Activated T-helper 2 cell treated with anti-CD3 and anti-CD28 coated beads, Interferon-gamma antibody, Interleukin-2, Interleukin-4, amounts not matched to agents 10 μg/mL and 5 μg/mL and 100 μg/mL, durations not matched to agents 14 hours and 24 hours and 36 hours (primary cell): ENCODE measurements at regions not wholly inside any gene's neighbourhood (a gene's known extent, or its start where the extent isn't known, plus 50 kb on each side); places are given as distances from the start of the nearest gene placed in this dataset.

ENCODE experiments used
- DNase-seq: peaks from one replicate; pipeline ENCODE4 v3.0.0; 2021; ENCODE audit warnings: low spot score
- H3K27ac Mint-ChIP-seq: one replicate; pipeline ENCODE4 v1.8.0; 2021; ENCODE audit warnings: mixed read lengths
- H3K27me3 Mint-ChIP-seq: one replicate; pipeline ENCODE4 v1.8.0; 2021; ENCODE audit warnings: low read depth, mixed read lengths
- H3K36me3 Mint-ChIP-seq: one replicate; pipeline ENCODE4 v1.8.0; 2021; ENCODE audit warnings: low read depth, mixed read lengths
- H3K4me1 Mint-ChIP-seq: one replicate; pipeline ENCODE4 v1.8.0; 2021; ENCODE audit warnings: low read depth, mixed read lengths
- H3K4me3 Mint-ChIP-seq: one replicate; pipeline ENCODE4 v1.8.0; 2021; ENCODE audit warnings: low read depth, mild to moderate bottlenecking, moderate library complexity, mixed read lengths
- H3K9me3 Mint-ChIP-seq: one replicate; pipeline ENCODE4 v1.8.0; 2021; ENCODE audit warnings: mixed read lengths
- intact Hi-C: fragments of 100-400 bp; cut with micrococcal nuclease; formaldehyde crosslinking; loops from one replicate; pipeline ENCODE4 v1.15.1; 2023

- no peak overlapping the region for H3K4me3 Mint-ChIP-seq
- H3K27me3 Mint-ChIP-seq: no peaks in the 10 kb centered on the region
- intact Hi-C loops: no loop called here
- H3K27ac Mint-ChIP-seq: no peak overlapping the region
- no peaks in the 10 kb centered on the region for H3K36me3 Mint-ChIP-seq
- no peak for DNase-seq
- H3K9me3 Mint-ChIP-seq: no peaks in the 10 kb centered on the region
- no peaks in the 10 kb centered on the region for H3K4me1 Mint-ChIP-seq
These were observed 771.0 kb downstream of the EFNB2 start for GRCh38 chr13:105764486-105764885.

GRCh38 chr13:105763851-105764250, 771.6 kb downstream of the EFNB2 start:
- Mint-ChIP-seq H3K4me1 (no peaks in the 10 kb centered on the region), H3K4me3 (no peak overlapping the region), H3K27ac (no peak overlapping the region), H3K9me3 (no peaks in the 10 kb centered on the region), H3K36me3 (no peaks in the 10 kb centered on the region), H3K27me3 (no peaks in the 10 kb centered on the region)
- intact Hi-C loops: no loop called here
- DNase-seq: no peak

GRCh38 chr13:105762096-105762495, 773.4 kb downstream of the EFNB2 start:
- no peak overlapping the region for H3K4me3 Mint-ChIP-seq
- no peak for DNase-seq
- intact Hi-C loops: no loop called here
- no peak overlapping the region for H3K27ac Mint-ChIP-seq
- no peaks in the 10 kb centered on the region for H3K27me3 Mint-ChIP-seq
- H3K4me1 Mint-ChIP-seq: no peaks in the 10 kb centered on the region
- no peaks in the 10 kb centered on the region for H3K9me3 Mint-ChIP-seq
- H3K36me3 Mint-ChIP-seq: no peaks in the 10 kb centered on the region

GRCh38 chr13:105758918-105759860, 776.3 kb downstream of the EFNB2 start:
- Mint-ChIP-seq H3K36me3 (no peaks in the 10 kb centered on the region), H3K4me1 (no peaks in the 10 kb centered on the region), H3K9me3 (no peaks in the 10 kb centered on the region), H3K27ac (no peak overlapping the region), H3K27me3 (no peaks in the 10 kb centered on the region), H3K4me3 (no peak overlapping the region)
- intact Hi-C loops: no loop called here
- DNase-seq: no peak

- intact Hi-C loops: no loop called here
- H3K4me1 Mint-ChIP-seq: no peaks in the 10 kb centered on the region
- DNase-seq: no peak
- no peak overlapping the region for H3K4me3 Mint-ChIP-seq
- H3K27me3 Mint-ChIP-seq: no peaks in the 10 kb centered on the region
- peaks cover 4% of the 10 kb centered on the region for H3K9me3 Mint-ChIP-seq
- H3K36me3 Mint-ChIP-seq: no peaks in the 10 kb centered on the region
- H3K27ac Mint-ChIP-seq: no peak overlapping the region
These were observed 794.7 kb downstream of the EFNB2 start for GRCh38 chr13:105740739-105741138.

- intact Hi-C loops: no loop called here
These were observed 797.8 kb downstream of the EFNB2 start for GRCh38 chr13:105737688-105738087.

GRCh38 chr13:105735281-105735680, 800.2 kb downstream of the EFNB2 start:
- no peaks in the 10 kb centered on the region for H3K9me3 Mint-ChIP-seq
- no peaks in the 10 kb centered on the region for H3K4me1 Mint-ChIP-seq
- H3K4me3 Mint-ChIP-seq: no peak overlapping the region
- no peak overlapping the region for H3K27ac Mint-ChIP-seq
- H3K36me3 Mint-ChIP-seq: no peaks in the 10 kb centered on the region
- intact Hi-C loops: no loop called here
- no peaks in the 10 kb centered on the region for H3K27me3 Mint-ChIP-seq
- no peak for DNase-seq

More at GRCh38 chr13:105737688-105738087, 797.8 kb downstream of the EFNB2 start:
- no peak for DNase-seq
- H3K4me1 Mint-ChIP-seq: no peaks in the 10 kb centered on the region
- no peak overlapping the region for H3K4me3 Mint-ChIP-seq
- H3K27ac Mint-ChIP-seq: no peak overlapping the region
- no peaks in the 10 kb centered on the region for H3K27me3 Mint-ChIP-seq
- no peaks in the 10 kb centered on the region for H3K36me3 Mint-ChIP-seq
- H3K9me3 Mint-ChIP-seq: no peaks in the 10 kb centered on the region

- Mint-ChIP-seq H3K4me3 (no peak overlapping the region), H3K9me3 (no peaks in the 10 kb centered on the region), H3K4me1 (no peaks in the 10 kb centered on the region), H3K36me3 (no peaks in the 10 kb centered on the region), H3K27me3 (no peaks in the 10 kb centered on the region), H3K27ac (no peak overlapping the region)
- no peak for DNase-seq
- intact Hi-C loops: no loop called here
These were observed 802.5 kb downstream of the EFNB2 start for GRCh38 chr13:105732806-105733529.

GRCh38 chr13:105725887-105726286, 809.6 kb downstream of the EFNB2 start:
- Mint-ChIP-seq H3K4me3 (no peak overlapping the region), H3K9me3 (no peaks in the 10 kb centered on the region), H3K27ac (no peak overlapping the region), H3K27me3 (no peaks in the 10 kb centered on the region), H3K36me3 (no peaks in the 10 kb centered on the region), H3K4me1 (no peaks in the 10 kb centered on the region)
- no peak for DNase-seq
- intact Hi-C loops: no loop called here

GRCh38 chr13:105721016-105721415, 814.4 kb downstream of the EFNB2 start:
- intact Hi-C loops: no loop called here
- Mint-ChIP-seq H3K36me3 (no peaks in the 10 kb centered on the region), H3K4me3 (no peak overlapping the region), H3K9me3 (no peaks in the 10 kb centered on the region), H3K27me3 (no peaks in the 10 kb centered on the region), H3K4me1 (no peaks in the 10 kb centered on the region), H3K27ac (no peak overlapping the region)
- DNase-seq: no peak

GRCh38 chr13:105719859-105720258, 815.6 kb downstream of the EFNB2 start:
- Mint-ChIP-seq H3K4me3 (no peak overlapping the region), H3K27ac (no peak overlapping the region), H3K36me3 (no peaks in the 10 kb centered on the region), H3K27me3 (no peaks in the 10 kb centered on the region), H3K4me1 (no peaks in the 10 kb centered on the region), H3K9me3 (no peaks in the 10 kb centered on the region)
- intact Hi-C loops: no loop called here
- no peak for DNase-seq

GRCh38 chr13:105709181-105709580, 826.3 kb downstream of the EFNB2 start:
- Mint-ChIP-seq H3K9me3 (no peaks in the 10 kb centered on the region), H3K4me1 (no peaks in the 10 kb centered on the region), H3K27ac (no peak overlapping the region), H3K36me3 (no peaks in the 10 kb centered on the region), H3K4me3 (no peak overlapping the region), H3K27me3 (no peaks in the 10 kb centered on the region)
- no peak for DNase-seq
- intact Hi-C loops: no loop called here

- Mint-ChIP-seq H3K4me3 (no peak overlapping the region), H3K27ac (no peak overlapping the region), H3K27me3 (no peaks in the 10 kb centered on the region), H3K36me3 (no peaks in the 10 kb centered on the region), H3K4me1 (no peaks in the 10 kb centered on the region), H3K9me3 (peaks cover 4% of the 10 kb centered on the region)
- no peak for DNase-seq
- intact Hi-C loops: no loop called here
These were observed 831.6 kb downstream of the EFNB2 start for GRCh38 chr13:105703843-105704242.
